AG08396 (cell line): ENCODE measurements at regions not wholly inside any gene's neighbourhood (a gene's known extent, or its start where the extent isn't known, plus 50 kb on each side); places are given as distances from the start of the nearest gene placed in this dataset.
"Not testable (repeated sequence)": the region's sequence is repeated elsewhere in the genome, so short reads cannot be mapped to it uniquely, and the experiment has no call there.

ENCODE experiments used
- DNase-seq: peaks from one replicate; pipeline ENCODE4 v3.0.0; 2012; ENCODE audit warnings: low spot score, mixed read lengths

- DNase-seq, result peak; percentile 5
These were observed 730.6 kb upstream of the ZNF608 start for GRCh38 chr5:125476901-125477585.

- no peak for DNase-seq
These were observed 731.1 kb upstream of the ZNF608 start for GRCh38 chr5:125477586-125477975.

- no peak for DNase-seq
These were observed 732.2 kb upstream of the ZNF608 start for GRCh38 chr5:125478599-125478998.

- DNase-seq, result no peak
These were observed 734.5 kb upstream of the ZNF608 start for GRCh38 chr5:125480911-125481310.

GRCh38 chr5:125481506-125482465 lies 735.3 kb upstream of the ZNF608 start:
- no peak for DNase-seq

- DNase-seq, result no peak
These were observed 737.2 kb upstream of the ZNF608 start for GRCh38 chr5:125483609-125484008.

GRCh38 chr5:125484272-125484741 lies 737.9 kb upstream of the ZNF608 start:
- DNase-seq, result peak; percentile 32

GRCh38 chr5:125484742-125485641 lies 738.6 kb upstream of the ZNF608 start:
- DNase-seq, result peak; percentile 74

GRCh38 chr5:125485771-125486170 lies 739.3 kb upstream of the ZNF608 start:
- no peak for DNase-seq

- no peak for DNase-seq
These were observed 740.2 kb upstream of the ZNF608 start for GRCh38 chr5:125486634-125487033.

- no peak for DNase-seq
These were observed 740.8 kb upstream of the ZNF608 start for GRCh38 chr5:125487231-125487630.

GRCh38 chr5:125487652-125488051 lies 741.2 kb upstream of the ZNF608 start:
- not testable (repeated sequence) for DNase-seq

GRCh38 chr5:125489146-125489545 lies 742.7 kb upstream of the ZNF608 start:
- no peak for DNase-seq

- DNase-seq, result no peak
These were observed 745.6 kb upstream of the ZNF608 start for GRCh38 chr5:125491986-125492492.

GRCh38 chr5:125492977-125493376 lies 746.5 kb upstream of the ZNF608 start:
- DNase-seq, result no peak

GRCh38 chr5:125496393-125496792 lies 750.0 kb upstream of the ZNF608 start:
- no peak for DNase-seq

GRCh38 chr5:125497651-125498050 lies 751.2 kb upstream of the ZNF608 start:
- no peak for DNase-seq

- DNase-seq, result no peak
These were observed 753.3 kb upstream of the ZNF608 start for GRCh38 chr5:125499636-125500332.

- DNase-seq, result no peak
These were observed 755.0 kb upstream of the ZNF608 start for GRCh38 chr5:125501396-125501795.

GRCh38 chr5:125503946-125504345 lies 757.5 kb upstream of the ZNF608 start:
- no peak for DNase-seq

- no peak for DNase-seq
These were observed 758.7 kb upstream of the ZNF608 start for GRCh38 chr5:125505115-125505514.
